GM19025 (cell line): ENCODE measurements at regions not wholly inside any gene's neighbourhood (a gene's known extent, or its start where the extent isn't known, plus 50 kb on each side); places are given as distances from the start of the nearest gene placed in this dataset.

Source experiments
- ATAC-seq: cut with Tn5 transposase; IDR thresholded peaks from one replicate; pipeline ENCODE4 v1.9.1; 2021; ENCODE audit warnings: mild to moderate bottlenecking, low read depth, moderate library complexity; ENCODE audit not compliant: unreplicated experiment

- ATAC-seq: no peak
These were observed 288.6 kb upstream of the CBLB start for GRCh38 chr3:106157411-106157810.

DNA sequence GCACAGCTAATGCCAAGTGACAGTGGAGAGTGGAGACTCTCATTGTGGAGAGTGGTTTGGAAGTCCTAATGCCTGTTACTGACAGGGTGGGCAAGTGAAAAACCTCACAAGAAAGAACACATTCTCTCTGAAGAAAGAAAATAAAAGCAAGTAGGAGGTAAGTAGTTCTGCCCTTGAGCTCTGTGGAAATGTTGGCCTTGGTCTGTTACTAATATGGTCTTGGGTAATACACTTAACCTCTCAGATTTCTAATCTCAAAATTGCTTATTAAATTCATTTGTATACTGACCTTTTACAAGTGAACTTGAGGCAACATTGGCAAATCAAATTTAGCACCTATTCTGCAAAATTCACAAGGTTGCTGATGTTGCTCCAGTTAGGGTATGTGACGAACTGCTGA is 291.6 kb upstream of the CBLB start:
- no peak for ATAC-seq

GRCh38 chr3:106161246-106161645 is 292.4 kb upstream of the CBLB start:
- no peak for ATAC-seq

DNA sequence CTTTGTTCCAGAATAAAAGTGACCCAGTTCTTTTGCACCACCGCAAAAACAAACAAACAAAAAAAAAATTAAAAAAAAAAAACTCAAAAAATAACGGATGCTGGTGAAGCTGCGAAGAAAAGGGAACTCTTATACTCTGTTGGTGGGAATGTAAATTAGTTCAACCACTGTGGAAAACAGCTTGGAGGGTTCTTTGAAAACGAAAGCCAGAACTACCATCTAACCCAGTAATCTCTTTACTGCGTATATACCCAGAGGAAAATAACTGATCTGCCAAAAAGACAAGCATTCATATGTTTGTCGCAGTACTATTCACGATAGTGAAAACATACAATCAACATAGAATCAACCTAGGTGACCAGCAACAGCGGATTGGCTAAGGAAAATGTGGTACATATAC is 298.9 kb upstream of the CBLB start:
- peak; percentile 66 for ATAC-seq

DNA sequence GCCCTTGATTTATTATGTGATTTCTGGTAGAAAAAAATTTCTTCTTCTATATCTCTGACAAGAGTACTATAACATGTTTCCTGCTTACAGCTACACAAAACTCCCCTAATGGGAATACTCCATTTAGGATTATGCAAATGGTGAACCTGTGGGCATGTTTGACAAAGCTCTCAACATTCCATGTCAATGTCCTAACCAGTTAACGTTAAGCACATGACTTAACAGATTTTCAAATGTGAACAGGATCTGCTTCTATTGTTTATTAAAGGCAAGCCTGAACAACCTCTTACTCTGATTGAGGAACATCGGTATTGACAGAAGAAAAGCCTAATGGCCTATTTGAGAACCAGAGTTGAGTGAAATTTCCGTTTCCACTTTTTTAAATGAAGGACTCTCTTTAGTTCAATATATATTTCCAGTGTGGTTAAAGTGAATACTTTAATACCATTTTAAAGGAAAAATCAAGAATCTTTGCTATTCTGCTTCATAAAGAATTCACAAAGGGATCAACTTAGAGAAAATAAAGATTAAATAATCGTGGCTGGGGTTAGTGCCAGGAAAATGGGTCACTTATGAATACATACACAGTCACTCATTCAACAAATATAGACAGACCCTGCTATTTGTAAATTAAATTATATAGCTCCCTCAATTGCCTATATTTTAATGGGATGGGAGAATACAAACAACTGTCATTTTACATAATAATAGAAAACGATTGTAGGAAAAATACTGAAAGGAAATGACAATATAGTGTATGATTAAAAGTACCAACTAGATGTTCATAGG is 300.3 kb upstream of the CBLB start:
- no peak for ATAC-seq

DNA sequence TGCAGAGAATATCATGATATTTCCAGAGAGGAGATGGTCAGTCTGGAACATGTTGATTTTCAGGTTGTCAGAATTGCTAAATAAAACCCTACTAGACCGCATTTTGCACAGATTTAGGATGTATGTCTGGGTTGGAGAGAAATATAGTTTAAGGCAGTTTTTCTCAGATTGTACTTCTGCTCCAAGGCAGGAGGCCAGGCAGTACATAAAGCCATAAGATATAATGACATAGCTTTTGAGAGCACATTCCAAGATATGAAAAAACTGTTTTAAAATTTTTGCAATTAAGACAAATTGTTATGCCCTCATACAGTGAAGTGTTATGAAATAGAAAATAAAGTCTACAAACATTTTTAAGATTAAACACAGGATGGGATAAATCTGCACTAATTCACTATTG is 301.8 kb upstream of the CBLB start:
- no peak for ATAC-seq

GRCh38 chr3:106172101-106172500 is 303.3 kb upstream of the CBLB start:
- ATAC-seq: no peak

DNA sequence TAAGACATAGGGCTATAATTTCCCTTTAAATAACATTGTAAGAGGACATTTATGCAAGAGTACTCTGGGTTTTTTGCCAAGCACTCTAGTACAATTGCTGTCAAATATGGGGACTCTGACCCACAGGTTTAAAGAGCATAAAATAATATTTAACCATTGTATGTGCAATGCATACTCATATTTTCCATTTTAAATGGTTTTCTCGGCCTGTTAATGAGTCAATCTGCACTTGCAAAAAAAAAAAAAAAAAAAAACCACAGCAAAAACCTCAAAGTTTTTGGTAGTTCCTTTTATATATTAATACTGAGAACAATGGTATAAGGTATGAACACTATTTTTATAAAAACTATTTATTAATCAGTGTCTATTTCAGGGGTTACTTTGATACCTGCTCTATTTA is 304.0 kb upstream of the CBLB start:
- ATAC-seq: peak; percentile 54

DNA sequence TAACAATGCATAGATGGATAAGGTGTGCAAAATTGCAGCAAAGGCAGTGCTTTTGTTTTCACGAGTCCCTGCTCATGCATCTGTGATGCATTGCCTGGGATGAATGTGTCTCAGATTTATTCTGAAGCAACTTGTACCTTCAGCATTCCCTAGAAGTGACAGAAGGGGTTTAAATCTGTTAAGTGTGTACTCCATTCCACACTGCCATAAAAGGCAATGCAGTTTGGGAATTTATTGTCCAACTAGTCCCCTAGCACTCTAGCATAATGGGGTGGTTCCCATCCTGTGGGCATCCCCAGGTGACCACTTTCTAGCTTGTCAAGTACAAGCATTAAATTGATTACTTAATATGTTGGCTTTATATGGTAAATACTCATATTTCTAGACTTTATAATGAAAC is 306.5 kb upstream of the CBLB start:
- ATAC-seq: no peak

GRCh38 chr3:106176734-106177133 is 307.9 kb upstream of the CBLB start:
- ATAC-seq: peak; percentile 82

GRCh38 chr3:106182950-106183511 is 314.2 kb upstream of the CBLB start:
- no peak for ATAC-seq

- no peak for ATAC-seq
These were observed 315.1 kb upstream of the CBLB start for GRCh38 chr3:106183762-106184391.

DNA sequence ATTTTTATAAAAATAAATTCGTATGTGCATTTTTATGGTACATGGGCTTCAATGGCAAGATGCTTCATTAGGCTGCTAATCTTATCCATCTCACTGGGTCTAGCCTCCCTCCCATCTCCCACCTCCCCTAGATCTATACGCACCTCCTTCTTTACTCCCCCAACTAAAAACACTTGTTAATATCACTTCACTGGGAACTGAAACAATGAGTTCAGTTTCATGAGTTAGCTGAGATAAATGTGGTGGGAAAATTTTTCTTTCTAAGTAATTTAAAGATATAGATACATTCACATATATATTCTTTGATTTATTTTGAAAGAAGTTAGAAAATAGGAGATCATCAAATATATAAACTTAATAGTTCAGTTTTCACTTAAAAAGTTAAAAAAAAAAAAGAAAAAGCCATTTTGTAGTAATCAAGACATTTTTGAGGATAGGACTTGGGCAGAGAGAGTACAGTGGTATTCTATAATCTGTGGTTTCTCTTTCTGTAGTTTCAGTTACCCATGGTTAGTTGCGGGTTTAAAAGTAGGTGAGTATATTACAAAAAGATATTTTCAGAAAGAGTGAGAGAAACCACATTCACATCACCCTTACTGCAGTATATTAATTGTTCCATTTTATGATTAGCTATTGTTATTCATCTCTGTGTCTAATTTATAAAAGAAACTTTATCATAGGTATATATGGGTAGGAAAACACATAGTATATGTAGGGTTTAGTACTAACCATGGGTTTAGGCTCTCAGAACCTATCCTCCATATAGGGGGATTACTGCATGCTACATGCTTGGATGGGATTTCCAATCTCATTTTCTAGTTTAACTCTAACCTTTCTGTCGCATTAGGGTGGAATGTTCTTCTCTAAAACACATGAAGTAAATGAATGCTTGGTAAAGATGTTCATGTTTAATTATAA is 316.0 kb upstream of the CBLB start:
- peak; percentile 89 for ATAC-seq

DNA sequence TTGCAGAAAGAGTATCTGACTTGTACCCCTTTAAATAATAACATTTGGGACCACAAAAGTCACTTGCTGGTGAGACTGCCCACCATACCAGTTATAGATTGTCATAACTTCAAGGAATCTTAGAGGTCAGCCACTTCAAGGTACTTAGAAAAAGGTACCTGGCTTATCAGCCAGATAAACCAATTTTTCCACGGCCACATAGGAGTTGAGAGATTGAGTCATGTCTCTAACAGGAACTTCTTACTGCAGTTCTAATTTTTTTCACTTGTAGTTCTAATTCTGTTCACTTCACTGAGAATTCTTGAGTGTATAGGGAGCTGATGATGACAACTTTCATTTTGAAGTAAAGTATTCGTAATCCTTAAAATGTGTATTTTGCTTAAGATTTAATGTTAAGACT is 317.1 kb upstream of the CBLB start:
- ATAC-seq: no peak

- no peak for ATAC-seq
These were observed 321.5 kb upstream of the CBLB start for GRCh38 chr3:106190296-106190695.

DNA sequence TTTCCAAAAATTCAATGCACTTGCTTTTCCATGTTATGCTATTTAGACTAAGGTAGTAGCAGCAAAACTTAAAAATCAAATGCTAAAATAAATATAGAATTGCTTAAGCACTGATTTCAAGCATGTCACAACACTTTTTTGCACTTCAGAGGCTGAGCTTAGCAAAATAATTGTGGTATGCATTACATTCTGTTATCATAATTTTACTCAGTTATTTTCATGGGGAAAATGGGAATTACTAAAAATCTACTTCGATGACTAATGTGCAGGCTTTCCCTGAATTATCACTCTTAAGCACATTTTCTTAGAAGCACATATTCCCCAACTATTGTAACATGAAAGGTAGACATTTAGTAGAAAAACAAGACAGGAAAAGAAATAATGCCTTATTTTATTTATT is 322.4 kb upstream of the CBLB start:
- no peak for ATAC-seq

GRCh38 chr3:106191913-106192312 is 323.1 kb upstream of the CBLB start:
- no peak for ATAC-seq

DNA sequence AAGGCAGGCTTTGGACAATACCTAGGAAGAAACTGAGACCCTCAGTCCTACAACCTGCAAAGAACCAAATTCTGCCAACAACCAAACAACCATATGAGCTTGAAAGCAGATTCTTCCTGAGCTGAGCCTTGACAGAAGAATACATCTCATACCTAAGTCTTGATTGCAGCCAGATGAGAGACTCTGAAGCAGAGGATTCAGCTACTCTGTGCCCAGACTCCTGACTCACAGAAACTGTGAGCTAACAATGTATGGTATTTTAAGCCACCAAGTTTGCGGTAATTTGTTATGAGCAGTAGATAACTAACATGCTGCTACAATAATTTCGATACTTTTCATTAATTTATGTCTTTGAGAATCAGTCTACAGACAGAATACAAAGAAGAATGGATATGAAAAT is 325.1 kb upstream of the CBLB start:
- ATAC-seq: no peak

DNA sequence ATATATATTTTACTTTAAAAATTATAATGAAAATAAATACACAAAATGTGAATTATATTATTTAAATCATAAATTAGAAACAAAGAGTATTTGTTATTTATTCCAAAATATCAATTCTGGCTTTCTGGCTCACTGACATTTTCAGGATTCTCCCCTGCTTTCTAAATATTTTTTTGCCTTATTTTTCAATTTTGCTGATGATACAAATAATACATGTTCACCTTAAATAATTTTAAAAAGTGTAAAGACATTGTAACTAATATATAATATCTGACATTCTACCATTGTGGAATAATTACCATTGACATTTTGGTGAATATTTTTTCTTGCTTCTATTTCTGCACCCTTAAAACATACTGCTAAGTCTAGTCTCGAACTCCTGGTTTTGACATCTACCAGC is 325.9 kb upstream of the CBLB start:
- ATAC-seq: no peak

GRCh38 chr3:106197532-106198194 is 328.9 kb upstream of the CBLB start:
- no peak for ATAC-seq
